Left ventricle myocardium inferior (tissue), 1 donor: ENCODE measurements at regions not wholly inside any gene's neighbourhood (a gene's known extent, or its start where the extent isn't known, plus 50 kb on each side); places are given as distances from the start of the nearest gene placed in this dataset.

Experiments
- DNase-seq: peaks from one replicate; pipeline ENCODE4 v3.0.0-alpha.2; 2020
- H3K27ac ChIP-seq: fragments of 200-600 bp; replicated peaks from 2 replicates; pipeline ENCODE4 v1.8.0; 2021
- H3K27me3 ChIP-seq: fragments of 200-600 bp; 2 replicates; pipeline ENCODE4 v1.8.0; 2021; ENCODE audit warnings: low read depth
- H3K36me3 ChIP-seq: fragments of 200-600 bp; 2 replicates; pipeline ENCODE4 v1.8.0; 2021
- H3K4me1 ChIP-seq: fragments of 200-600 bp; 2 replicates; pipeline ENCODE4 v1.8.0; 2021
- H3K4me3 ChIP-seq: fragments of 200-600 bp; 2 replicates; pipeline ENCODE4 v1.8.0; 2021; ENCODE audit warnings: mild to moderate bottlenecking, moderate library complexity
- H3K9me3 ChIP-seq: fragments of 200-600 bp; replicated peaks from 2 replicates; pipeline ENCODE4 v1.8.0; 2021
- CTCF ChIP-seq: fragments of 200-600 bp; IDR thresholded peaks from 2 replicates; pipeline ENCODE4 v1.8.0; 2021; ENCODE audit warnings: antibody characterized with exemption, mild to moderate bottlenecking, borderline replicate concordance
- intact Hi-C: fragments of 100-400 bp; cut with micrococcal nuclease; formaldehyde crosslinking; loops from one replicate; pipeline ENCODE4 v1.11.0; 2022
- donor health status: DM: no; HTN: yes; CAD: no; lungs with severe emphysema.

- no peak for TF ChIP-seq CTCF
- no peaks in the 10 kb centered on the region for H3K36me3 ChIP-seq
- H3K27me3 ChIP-seq, result no peaks in the 10 kb centered on the region
- H3K4me3 ChIP-seq, result no peak overlapping the region
- DNase-seq, result no peak
- no peaks in the 10 kb centered on the region for H3K4me1 ChIP-seq
- H3K9me3 ChIP-seq, result no peaks in the 10 kb centered on the region
- H3K27ac ChIP-seq, result no peak overlapping the region
- intact Hi-C loops, result no loop called here
Observed at GRCh38 chr1:72355899-72356298, 73.6 kb upstream of the NEGR1 start.

- Histone ChIP-seq H3K4me3 (no peak overlapping the region), H3K27ac (no peak overlapping the region), H3K27me3 (no peaks in the 10 kb centered on the region), H3K9me3 (no peaks in the 10 kb centered on the region), H3K36me3 (no peaks in the 10 kb centered on the region), H3K4me1 (no peaks in the 10 kb centered on the region)
- intact Hi-C loops, result no loop called here
- no peak for DNase-seq
- no peak for TF ChIP-seq CTCF
Observed at GRCh38 chr1:72341661-72342060, 59.3 kb upstream of the NEGR1 start.

- intact Hi-C loops, result no loop called here
- Histone ChIP-seq H3K4me3 (no peak overlapping the region), H3K27me3 (no peaks in the 10 kb centered on the region), H3K27ac (no peak overlapping the region), H3K36me3 (no peaks in the 10 kb centered on the region), H3K9me3 (no peaks in the 10 kb centered on the region), H3K4me1 (no peaks in the 10 kb centered on the region)
- TF ChIP-seq CTCF, result no peak
- DNase-seq, result no peak
Observed at GRCh38 chr1:72336776-72337175, 54.4 kb upstream of the NEGR1 start.
